ENCODE measurements at regions not wholly inside any gene's neighbourhood (a gene's known extent, or its start where the extent isn't known, plus 50 kb on each side); places are given as distances from the start of the nearest gene placed in this dataset.
"Not testable (repeated sequence)": the region's sequence is repeated elsewhere in the genome, so short reads cannot be mapped to it uniquely, and the experiment has no call there.

DNA sequence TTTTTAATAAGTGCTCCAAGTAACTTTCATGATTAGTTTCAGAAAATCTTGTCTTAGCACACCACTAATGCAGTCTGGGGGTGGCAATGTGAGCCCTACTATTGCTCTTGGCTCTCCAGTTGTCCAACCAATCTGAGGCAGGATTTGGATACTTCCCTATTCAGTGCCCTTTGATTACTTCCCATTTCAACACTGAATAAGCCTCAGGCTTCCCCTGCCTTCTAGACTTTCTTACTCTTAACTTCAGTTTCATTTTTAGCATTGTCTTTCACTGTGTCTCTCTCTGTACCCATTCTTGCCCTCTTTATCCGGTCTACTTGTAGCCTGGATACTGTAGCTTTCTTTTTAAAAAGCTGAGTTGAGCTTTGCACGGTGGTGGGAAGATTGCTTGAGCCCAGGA is 186.1 kb downstream of the C9orf152 start:
- no peak overlapping the region for H3K4me3 Mint-ChIP-seq (ENCODE audit: low read depth, unreplicated experiment)
- CTCF ChIA-PET: no interaction called here
- TF ChIP-seq, protein P1, sequence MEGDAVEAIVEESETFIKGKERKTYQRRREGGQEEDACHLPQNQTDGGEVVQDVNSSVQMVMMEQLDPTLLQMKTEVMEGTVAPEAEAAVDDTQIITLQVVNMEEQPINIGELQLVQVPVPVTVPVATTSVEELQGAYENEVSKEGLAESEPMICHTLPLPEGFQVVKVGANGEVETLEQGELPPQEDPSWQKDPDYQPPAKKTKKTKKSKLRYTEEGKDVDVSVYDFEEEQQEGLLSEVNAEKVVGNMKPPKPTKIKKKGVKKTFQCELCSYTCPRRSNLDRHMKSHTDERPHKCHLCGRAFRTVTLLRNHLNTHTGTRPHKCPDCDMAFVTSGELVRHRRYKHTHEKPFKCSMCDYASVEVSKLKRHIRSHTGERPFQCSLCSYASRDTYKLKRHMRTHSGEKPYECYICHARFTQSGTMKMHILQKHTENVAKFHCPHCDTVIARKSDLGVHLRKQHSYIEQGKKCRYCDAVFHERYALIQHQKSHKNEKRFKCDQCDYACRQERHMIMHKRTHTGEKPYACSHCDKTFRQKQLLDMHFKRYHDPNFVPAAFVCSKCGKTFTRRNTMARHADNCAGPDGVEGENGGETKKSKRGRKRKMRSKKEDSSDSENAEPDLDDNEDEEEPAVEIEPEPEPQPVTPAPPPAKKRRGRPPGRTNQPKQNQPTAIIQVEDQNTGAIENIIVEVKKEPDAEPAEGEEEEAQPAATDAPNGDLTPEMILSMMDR (IDR thresholded peaks at IDR 0.05; ENCODE audit: unreplicated experiment): no peak
- H3K27ac Mint-ChIP-seq (ENCODE audit: unreplicated experiment): no peak overlapping the region
- DNase-seq: no peak
- H3K36me3 Mint-ChIP-seq (ENCODE audit: insufficient read depth, unreplicated experiment): no peaks in the 10 kb centered on the region
- peaks cover 8% of the 10 kb centered on the region for H3K4me1 Mint-ChIP-seq (ENCODE audit: low read depth, unreplicated experiment)
- H3K9me3 Mint-ChIP-seq (ENCODE audit: low read depth, unreplicated experiment): no peaks in the 10 kb centered on the region
- no peaks in the 10 kb centered on the region for H3K27me3 Mint-ChIP-seq (ENCODE audit: unreplicated experiment)
- intact Hi-C loops (cut with micrococcal nuclease; ENCODE audit: unreplicated experiment): no loop called here
- no TSS peak for BruUV-seq (replicated peaks)

DNA sequence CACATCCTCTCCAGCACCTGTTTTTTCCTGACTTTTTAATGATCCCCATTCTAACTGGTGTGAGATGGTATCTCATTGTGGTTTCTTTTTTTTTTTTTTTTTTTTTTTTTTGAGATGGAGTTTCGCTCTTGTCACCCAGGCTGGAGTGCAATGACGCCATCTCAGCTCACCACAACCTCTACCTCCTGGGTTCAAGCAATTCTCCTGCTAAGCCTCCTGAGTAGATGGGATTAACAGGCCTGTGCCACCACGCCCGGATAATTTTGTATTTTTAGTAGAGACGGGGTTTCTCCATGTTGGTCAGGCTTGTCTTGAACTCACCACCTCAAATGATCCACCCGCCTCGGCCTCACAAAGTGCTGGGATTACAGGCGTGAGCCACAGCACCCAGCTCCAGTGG is 184.7 kb downstream of the C9orf152 start:
- H3K9me3 Mint-ChIP-seq (ENCODE audit: low read depth, unreplicated experiment); H3K27me3 Mint-ChIP-seq (ENCODE audit: unreplicated experiment); CTCF ChIA-PET; H3K4me3 Mint-ChIP-seq (ENCODE audit: low read depth, unreplicated experiment); H3K36me3 Mint-ChIP-seq (ENCODE audit: insufficient read depth, unreplicated experiment); intact Hi-C loops (cut with micrococcal nuclease; ENCODE audit: unreplicated experiment); BruUV-seq (replicated peaks); DNase-seq; H3K4me1 Mint-ChIP-seq (ENCODE audit: low read depth, unreplicated experiment); H3K27ac Mint-ChIP-seq (ENCODE audit: unreplicated experiment): not testable (repeated sequence)

DNA sequence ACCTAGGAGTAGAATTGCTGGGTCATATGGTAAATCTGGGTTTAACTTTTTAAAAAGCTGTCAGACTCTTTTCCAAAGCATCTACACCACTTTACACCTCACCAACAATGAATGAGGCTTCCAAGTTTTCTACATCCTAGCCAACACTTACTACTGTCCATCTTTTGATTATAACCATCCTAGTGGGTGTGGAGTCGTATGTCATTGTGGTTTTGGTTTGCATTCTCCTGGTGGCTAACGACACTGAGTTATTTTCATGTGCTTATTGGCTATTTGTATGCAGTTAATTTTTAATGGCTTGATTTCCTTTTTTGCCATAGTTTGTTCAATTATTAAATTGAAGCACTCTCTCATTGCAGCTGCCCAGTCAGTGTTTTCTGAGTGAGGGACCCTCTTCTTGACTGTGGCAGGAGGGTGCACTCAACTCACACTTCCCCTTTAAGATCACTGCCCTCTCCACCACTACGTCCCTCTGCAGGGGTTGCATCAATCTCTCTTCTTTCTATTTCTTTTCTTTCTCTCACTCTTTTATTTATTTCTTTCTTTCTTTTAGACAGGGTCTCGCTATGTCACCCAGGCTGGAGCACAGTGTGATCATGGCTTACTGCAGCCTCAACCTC is 182.3 kb downstream of the C9orf152 start:
- CTCF ChIA-PET: no interaction called here
- TF ChIP-seq, protein P1 (IDR thresholded peaks at IDR 0.05; ENCODE audit: unreplicated experiment): no peak
- intact Hi-C loops (cut with micrococcal nuclease; ENCODE audit: unreplicated experiment): no loop called here
- Mint-ChIP-seq H3K4me1 (ENCODE audit: low read depth, unreplicated experiment) (peaks cover 25% of the 10 kb centered on the region), H3K27me3 (ENCODE audit: unreplicated experiment) (no peaks in the 10 kb centered on the region), H3K36me3 (ENCODE audit: insufficient read depth, unreplicated experiment) (no peaks in the 10 kb centered on the region), H3K4me3 (ENCODE audit: low read depth, unreplicated experiment) (no peak overlapping the region), H3K27ac (ENCODE audit: unreplicated experiment) (no peak overlapping the region), H3K9me3 (ENCODE audit: low read depth, unreplicated experiment) (no peaks in the 10 kb centered on the region)
- no peak for DNase-seq
- BruUV-seq (replicated peaks): no TSS peak

DNA sequence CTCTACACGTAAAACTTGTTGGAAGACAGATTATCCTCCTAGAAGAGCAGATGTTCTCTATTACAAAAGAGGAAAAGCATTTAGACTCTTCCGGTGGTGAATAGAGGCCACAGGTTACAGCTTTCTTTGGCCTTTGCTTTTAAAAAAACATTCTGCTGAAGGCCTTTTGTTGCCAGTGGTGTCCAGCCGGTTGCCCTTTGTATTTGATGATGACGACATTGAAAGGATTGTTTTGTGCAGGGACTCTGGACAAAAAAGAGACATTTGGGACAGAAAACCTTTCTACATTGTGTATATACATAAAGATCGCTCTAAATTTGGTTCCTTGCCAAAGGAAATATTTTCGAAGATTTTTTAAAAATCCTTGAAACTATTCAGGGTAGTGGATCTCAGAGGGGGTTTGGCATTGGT is 180.3 kb downstream of the C9orf152 start:
- H3K27me3 Mint-ChIP-seq (ENCODE audit: unreplicated experiment): no peaks in the 10 kb centered on the region
- DNase-seq: no peak
- no TSS peak for BruUV-seq (replicated peaks)
- TF ChIP-seq, protein P1 (IDR thresholded peaks at IDR 0.05; ENCODE audit: unreplicated experiment): no peak
- CTCF ChIA-PET: no interaction called here
- H3K36me3 Mint-ChIP-seq (ENCODE audit: insufficient read depth, unreplicated experiment): no peaks in the 10 kb centered on the region
- H3K27ac Mint-ChIP-seq (ENCODE audit: unreplicated experiment): no peak overlapping the region
- intact Hi-C loops (cut with micrococcal nuclease; ENCODE audit: unreplicated experiment): no loop called here
- H3K4me3 Mint-ChIP-seq (ENCODE audit: low read depth, unreplicated experiment): no peak overlapping the region
- peaks cover 25% of the 10 kb centered on the region for H3K4me1 Mint-ChIP-seq (ENCODE audit: low read depth, unreplicated experiment)
- H3K9me3 Mint-ChIP-seq (ENCODE audit: low read depth, unreplicated experiment): no peaks in the 10 kb centered on the region

DNA sequence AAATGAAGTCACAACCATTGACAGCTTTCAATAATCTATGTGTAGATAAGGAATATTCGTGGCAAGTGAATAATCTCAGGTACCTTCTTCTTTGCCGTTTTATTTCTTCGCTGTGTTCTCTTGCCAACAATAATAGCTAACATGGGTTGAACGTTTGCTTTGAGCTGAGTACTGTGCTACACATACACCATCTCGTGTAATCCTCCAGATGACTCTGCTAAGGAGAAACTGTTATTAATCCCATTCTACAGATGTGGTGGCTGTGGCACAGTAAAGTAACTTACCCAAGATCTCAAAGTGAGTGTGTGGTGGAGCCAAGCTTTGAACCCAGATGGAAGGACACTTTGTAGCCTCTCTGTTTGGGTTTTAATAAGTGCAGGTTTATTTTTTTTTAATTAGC is 179.7 kb downstream of the C9orf152 start:
- Mint-ChIP-seq H3K36me3 (ENCODE audit: insufficient read depth, unreplicated experiment) (no peaks in the 10 kb centered on the region), H3K27me3 (ENCODE audit: unreplicated experiment) (no peaks in the 10 kb centered on the region), H3K27ac (ENCODE audit: unreplicated experiment) (no peak overlapping the region), H3K4me1 (ENCODE audit: low read depth, unreplicated experiment) (peaks cover 25% of the 10 kb centered on the region), H3K4me3 (ENCODE audit: low read depth, unreplicated experiment) (no peak overlapping the region), H3K9me3 (ENCODE audit: low read depth, unreplicated experiment) (no peaks in the 10 kb centered on the region)
- DNase-seq: no peak
- intact Hi-C loops (cut with micrococcal nuclease; ENCODE audit: unreplicated experiment): no loop called here
- CTCF ChIA-PET: no interaction called here
- TF ChIP-seq, protein P1 (IDR thresholded peaks at IDR 0.05; ENCODE audit: unreplicated experiment): no peak
- BruUV-seq (replicated peaks): no TSS peak
